GM21526 (cell line): ENCODE measurements at regions not wholly inside any gene's neighbourhood (a gene's known extent, or its start where the extent isn't known, plus 50 kb on each side); places are given as distances from the start of the nearest gene placed in this dataset.

Experiments used
- ATAC-seq: cut with Tn5 transposase; IDR thresholded peaks from one replicate; pipeline ENCODE4 v1.9.1; 2021; ENCODE audit warnings: moderate library complexity; ENCODE audit not compliant: unreplicated experiment, low FRiP score

GRCh38 chr4:59823311-59823710, 1376.8 kb upstream of the ADGRL3 start:
- no peak for ATAC-seq

DNA sequence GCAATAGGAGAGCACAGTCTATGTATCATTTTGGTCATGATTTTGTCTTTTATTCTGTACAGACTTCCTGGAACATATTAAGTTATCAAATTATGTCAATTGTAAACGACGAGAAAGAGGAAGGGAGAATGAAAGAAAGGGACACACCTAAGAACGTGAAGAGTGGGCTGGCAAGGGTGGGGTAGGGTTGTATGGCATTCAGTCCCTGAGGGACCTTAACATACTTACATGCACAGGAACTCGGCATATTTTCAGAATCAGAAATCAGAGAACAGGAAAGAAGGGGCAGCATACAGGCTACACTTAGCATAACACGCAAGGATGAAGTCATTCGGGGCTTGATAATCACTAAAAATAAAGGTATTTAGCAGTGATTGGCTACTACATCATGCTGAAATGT, 1375.0 kb upstream of the ADGRL3 start:
- no peak for ATAC-seq

DNA sequence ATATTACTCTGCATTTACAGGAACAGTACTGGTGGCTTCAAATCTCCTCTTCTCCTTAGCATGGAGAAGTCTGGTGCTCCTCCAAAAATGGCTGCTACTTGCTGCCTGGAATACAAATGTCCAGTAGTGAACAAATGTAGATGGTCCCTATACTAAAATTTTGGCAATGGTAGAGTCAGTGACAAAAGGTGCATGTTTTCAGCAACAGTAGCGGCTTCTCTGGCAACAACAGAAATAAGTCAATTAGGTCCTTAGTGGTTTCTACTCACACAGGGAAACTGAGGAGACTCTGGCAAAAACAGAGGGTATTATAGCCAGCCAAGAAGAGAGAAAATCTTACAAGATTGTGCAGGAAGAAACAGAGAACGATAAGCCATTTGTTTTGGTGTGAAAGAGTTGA, 1368.4 kb upstream of the ADGRL3 start:
- no peak for ATAC-seq

GRCh38 chr4:59834943-59835342, 1365.2 kb upstream of the ADGRL3 start:
- no peak for ATAC-seq

GRCh38 chr4:59837751-59838150, 1362.4 kb upstream of the ADGRL3 start:
- no peak for ATAC-seq

GRCh38 chr4:59838236-59838635, 1361.9 kb upstream of the ADGRL3 start:
- no peak for ATAC-seq

- no peak for ATAC-seq
Observed at GRCh38 chr4:59841698-59842097, 1358.4 kb upstream of the ADGRL3 start.

- no peak for ATAC-seq
Observed at GRCh38 chr4:59848457-59848856, 1351.7 kb upstream of the ADGRL3 start.

GRCh38 chr4:59855630-59856352, 1344.3 kb upstream of the ADGRL3 start:
- no peak for ATAC-seq

DNA sequence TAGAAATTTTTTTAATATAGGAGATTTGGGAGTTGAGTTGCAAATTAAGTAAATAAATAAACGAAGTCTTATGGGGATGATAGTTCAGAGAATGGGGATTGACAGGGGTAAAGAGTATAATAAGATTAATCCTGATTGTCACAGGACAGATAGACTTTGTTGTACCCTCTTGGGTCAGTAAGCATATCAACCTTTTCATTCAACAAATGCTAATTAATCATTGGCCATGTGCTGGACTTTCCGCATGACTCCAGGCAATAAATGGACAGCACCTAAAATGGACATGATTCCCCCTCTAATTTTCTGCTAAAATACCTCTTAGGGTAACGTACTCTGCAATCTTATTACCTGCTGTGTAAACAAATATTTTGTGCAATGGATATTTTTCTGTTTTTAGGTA, 1331.1 kb upstream of the ADGRL3 start:
- no peak for ATAC-seq

DNA sequence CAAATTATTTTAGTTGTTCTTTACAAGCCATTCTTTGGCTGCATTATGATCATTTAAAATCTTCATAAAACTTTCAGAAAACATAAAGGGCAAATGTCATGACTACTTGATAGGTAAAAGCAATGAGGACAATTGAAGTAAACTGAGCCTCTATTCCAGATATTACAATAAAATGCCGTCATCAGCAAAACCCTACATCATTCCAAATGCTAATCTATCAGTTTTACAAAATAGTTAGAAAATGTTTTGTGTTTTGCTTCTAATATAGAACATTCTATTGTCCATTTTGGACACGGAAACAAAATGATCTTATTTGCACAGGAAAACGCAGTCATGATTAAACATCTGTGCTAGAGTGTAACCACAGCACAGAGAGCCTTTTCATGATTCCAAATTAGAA, 1330.6 kb upstream of the ADGRL3 start:
- no peak for ATAC-seq

GRCh38 chr4:59881632-59882031, 1318.5 kb upstream of the ADGRL3 start:
- ATAC-seq: no peak

DNA sequence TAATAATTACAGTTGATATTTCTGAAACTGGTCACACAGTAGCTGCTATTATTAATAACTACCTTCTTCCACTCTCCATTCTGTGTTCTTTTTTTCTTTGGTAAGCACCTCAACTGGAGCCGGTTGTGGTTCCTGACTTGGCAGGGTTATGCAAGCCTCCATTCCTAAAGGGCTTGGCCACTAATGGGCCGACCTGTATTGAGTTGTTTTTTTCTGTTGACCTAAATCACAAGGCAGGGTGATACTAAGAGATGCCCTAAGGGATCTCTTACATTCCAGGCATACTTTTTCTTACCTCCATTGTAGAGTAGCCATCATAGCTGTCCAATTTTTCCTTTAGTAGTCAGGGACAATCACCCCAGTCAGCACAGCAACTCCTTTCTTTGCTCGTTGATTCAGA, 1295.8 kb upstream of the ADGRL3 start:
- no peak for ATAC-seq

DNA sequence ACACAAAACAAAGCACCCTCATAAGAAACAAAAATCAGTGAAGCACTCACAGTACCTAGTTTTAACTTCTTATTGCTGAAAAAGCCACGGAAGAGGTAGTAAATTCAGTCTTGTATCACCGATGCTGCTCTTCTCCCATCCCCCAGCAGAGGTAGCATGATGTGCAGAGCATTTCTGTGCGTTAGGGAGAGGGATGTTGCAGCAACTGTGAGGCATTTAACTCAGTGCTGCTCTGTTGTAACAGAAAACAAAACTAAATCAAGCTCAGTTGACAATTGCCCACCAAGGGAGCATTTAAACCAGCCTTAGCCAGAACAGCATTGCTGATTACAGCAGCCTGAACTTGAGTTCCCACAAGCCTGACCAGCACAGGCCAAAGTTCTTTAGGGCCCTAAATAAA, 1279.7 kb upstream of the ADGRL3 start:
- no peak for ATAC-seq

DNA sequence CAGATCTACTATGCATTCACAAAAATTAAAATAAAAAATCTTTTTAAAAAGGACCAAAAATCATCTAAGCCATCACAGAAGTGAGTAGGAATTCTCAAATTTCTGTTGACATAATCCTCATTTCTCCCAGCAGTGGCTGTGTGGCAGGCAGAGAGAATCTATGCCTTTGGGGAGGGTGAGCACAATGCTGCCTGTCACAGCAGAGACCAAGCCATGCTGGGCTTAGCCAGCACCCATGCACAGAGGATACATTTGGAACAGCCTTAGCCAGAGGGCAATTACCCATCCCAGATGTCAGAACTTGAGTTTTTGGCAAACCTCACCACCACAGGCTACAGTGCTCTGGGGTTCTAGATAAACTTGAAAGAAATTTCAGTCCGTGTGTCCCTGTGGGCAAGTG, 1274.8 kb upstream of the ADGRL3 start:
- ATAC-seq: no peak

GRCh38 chr4:59936566-59936965, 1263.6 kb upstream of the ADGRL3 start:
- ATAC-seq: no peak

- no peak for ATAC-seq
Observed at GRCh38 chr4:59938166-59938565, 1262.0 kb upstream of the ADGRL3 start.

GRCh38 chr4:59945277-59945676, 1254.8 kb upstream of the ADGRL3 start:
- no peak for ATAC-seq

GRCh38 chr4:59945716-59946115, 1254.4 kb upstream of the ADGRL3 start:
- no peak for ATAC-seq

DNA sequence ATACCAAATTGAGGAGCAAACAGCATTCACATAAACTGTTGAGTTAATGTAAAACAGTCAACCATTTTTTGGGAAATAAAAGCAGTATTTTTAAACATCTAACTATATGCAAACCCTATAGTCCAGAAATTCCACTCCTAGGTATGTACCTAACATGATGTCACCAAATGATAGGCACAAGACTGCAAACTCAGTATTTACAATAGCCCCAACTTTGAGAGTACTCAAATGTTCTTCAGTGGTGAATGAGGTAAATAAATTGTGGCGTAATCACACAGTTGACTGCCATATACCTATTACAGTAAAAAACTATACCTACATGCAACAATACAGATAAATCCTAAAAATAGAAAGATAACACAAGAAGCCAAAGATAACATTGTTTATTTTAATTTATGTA, 1243.8 kb upstream of the ADGRL3 start:
- no peak for ATAC-seq

DNA sequence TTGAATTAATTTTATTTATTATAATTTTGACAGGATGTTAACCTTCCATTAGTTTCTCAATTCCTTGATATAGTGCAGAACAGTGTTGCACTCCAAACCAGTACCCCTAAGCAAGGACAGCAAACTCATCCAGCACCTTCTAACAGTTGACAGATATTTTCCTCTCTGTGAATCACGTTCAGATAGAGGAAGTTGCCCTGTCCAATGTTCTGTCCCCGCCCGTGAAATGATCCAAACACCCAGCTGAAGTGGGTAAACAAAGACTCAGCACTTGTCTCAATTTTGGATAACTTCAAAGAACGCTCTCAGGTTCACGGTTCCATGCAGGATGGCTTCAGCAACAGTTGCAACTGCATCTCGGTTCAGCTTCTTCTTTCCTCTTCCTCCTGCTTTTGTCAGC, 1240.0 kb upstream of the ADGRL3 start:
- no peak for ATAC-seq

DNA sequence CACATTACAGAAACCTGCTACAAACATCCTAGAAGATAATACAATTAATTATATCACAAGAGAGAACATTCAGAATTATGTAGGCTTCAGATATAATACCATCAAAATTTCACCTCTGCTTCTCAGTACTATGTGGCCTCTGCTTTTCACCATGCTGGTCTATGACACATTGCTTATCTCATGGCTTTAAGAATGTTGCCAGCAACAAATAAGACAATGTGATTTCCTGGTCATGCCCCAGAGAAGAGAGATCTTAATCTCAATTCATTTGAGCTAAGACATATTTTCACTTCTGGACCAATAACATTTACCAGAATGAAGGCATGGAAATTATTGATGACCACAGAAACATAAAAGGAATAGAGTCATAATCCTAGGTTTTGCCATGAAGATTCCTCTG, 1233.4 kb upstream of the ADGRL3 start:
- ATAC-seq: no peak

DNA sequence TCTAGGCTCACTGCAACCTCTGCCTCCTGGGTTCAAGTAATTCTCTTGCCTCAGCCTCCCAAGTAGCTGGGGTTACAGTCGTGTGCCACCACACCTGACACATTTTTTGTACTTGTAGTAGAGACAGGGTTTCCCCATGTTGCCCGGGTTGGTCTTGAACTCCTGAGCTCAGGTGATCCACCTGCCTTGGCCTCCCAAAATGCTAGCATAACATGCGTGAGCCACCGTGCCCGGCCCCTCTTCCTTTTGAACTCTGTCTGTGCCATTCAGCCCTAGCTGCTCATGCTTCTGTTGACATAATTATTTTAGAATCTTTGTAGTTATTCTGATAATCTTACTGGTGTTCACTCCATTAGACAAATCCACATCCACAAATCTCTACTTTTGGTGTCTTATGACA, 1231.3 kb upstream of the ADGRL3 start:
- ATAC-seq: no peak
